AG10803 (cell line): ENCODE measurements at regions not wholly inside any gene's neighbourhood (a gene's known extent, or its start where the extent isn't known, plus 50 kb on each side); places are given as distances from the start of the nearest gene placed in this dataset.

Source experiments
- DNase-seq: peaks from one replicate; pipeline ENCODE4 v3.0.0; 2010; ENCODE audit warnings: low read depth
- H3K4me3 ChIP-seq: 2 replicates; pipeline ENCODE4 v1.5.1; 2011; ENCODE audit warnings: mild to moderate bottlenecking, low read length, control low read depth
- CTCF ChIP-seq: conservative IDR thresholded peaks from 2 replicates; pipeline ENCODE4 v1.5.1; 2011; ENCODE audit warnings: mild to moderate bottlenecking, low read length, control low read depth, inconsistent platforms

- no peak for TF ChIP-seq CTCF
- no peak for DNase-seq
- no peak overlapping the region for H3K4me3 ChIP-seq
These were observed 338.0 kb downstream of the LMO4 start for GRCh38 chr1:87666681-87667080.

GRCh38 chr1:87669674-87670073 lies 341.0 kb downstream of the LMO4 start:
- DNase-seq: no peak

GRCh38 chr1:87673309-87673708 lies 344.6 kb downstream of the LMO4 start:
- no peak overlapping the region for H3K4me3 ChIP-seq
- no peak for TF ChIP-seq CTCF
- DNase-seq: no peak

More at GRCh38 chr1:87669674-87670073, 341.0 kb downstream of the LMO4 start:
- TF ChIP-seq CTCF: no peak
- no peak overlapping the region for H3K4me3 ChIP-seq

DNA sequence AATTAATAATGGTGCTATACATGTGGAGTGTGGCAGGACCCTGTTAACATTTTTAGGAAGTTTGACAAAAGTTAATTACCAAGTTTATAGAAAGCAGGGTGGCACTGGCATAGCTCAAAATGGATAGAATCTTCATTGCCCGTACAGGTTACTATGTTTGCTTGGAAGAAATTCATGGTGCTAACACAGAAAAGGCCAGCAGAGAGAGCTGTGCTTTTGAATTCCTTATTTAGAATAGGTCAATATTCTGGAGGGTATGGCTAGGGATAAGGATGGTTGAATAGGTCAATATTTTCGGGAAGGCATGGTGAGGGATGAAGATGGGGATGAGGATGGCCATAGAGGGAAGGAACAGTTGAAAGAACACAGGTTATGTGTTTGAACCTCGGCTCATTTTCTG lies 345.1 kb downstream of the LMO4 start:
- no peak overlapping the region for H3K4me3 ChIP-seq
- no peak; the same call in 1 of the 2 replicates for TF ChIP-seq CTCF
- DNase-seq: no peak

DNA sequence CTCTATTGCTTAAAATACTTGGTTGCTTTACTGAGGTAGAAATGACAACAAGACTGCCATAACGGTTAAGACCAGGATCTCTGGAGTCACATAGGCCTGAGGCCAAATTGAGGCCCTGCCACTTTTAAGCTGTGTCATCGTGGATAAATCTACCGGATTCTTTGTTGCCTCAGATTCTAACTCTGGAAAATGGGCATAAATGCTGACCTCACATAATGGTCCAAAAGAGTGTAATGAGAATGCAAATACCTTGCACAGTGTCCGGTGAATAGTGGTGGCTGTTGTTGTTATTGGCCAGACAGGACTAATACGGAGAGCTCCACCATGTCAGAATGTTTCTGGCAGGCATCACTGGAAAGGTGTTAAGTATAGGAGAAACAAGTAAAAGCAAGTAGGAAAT lies 346.1 kb downstream of the LMO4 start:
- no peak for DNase-seq
- no peak overlapping the region for H3K4me3 ChIP-seq
- TF ChIP-seq CTCF: no peak

GRCh38 chr1:87678266-87678665 lies 349.6 kb downstream of the LMO4 start:
- no peak for TF ChIP-seq CTCF
- no peak overlapping the region for H3K4me3 ChIP-seq
- no peak for DNase-seq

GRCh38 chr1:87682565-87682964 lies 353.9 kb downstream of the LMO4 start:
- no peak overlapping the region for H3K4me3 ChIP-seq
- TF ChIP-seq CTCF: no peak
- no peak for DNase-seq
